Fibroblast of upper back skin (primary cell): ENCODE measurements at regions not wholly inside any gene's neighbourhood (a gene's known extent, or its start where the extent isn't known, plus 50 kb on each side); places are given as distances from the start of the nearest gene placed in this dataset.
"Not testable (repeated sequence)": the region's sequence is repeated elsewhere in the genome, so short reads cannot be mapped to it uniquely, and the experiment has no call there.

Experiments
- DNase-seq: peaks from one replicate; pipeline ENCODE4 v3.0.0-alpha.2; 2013

DNA sequence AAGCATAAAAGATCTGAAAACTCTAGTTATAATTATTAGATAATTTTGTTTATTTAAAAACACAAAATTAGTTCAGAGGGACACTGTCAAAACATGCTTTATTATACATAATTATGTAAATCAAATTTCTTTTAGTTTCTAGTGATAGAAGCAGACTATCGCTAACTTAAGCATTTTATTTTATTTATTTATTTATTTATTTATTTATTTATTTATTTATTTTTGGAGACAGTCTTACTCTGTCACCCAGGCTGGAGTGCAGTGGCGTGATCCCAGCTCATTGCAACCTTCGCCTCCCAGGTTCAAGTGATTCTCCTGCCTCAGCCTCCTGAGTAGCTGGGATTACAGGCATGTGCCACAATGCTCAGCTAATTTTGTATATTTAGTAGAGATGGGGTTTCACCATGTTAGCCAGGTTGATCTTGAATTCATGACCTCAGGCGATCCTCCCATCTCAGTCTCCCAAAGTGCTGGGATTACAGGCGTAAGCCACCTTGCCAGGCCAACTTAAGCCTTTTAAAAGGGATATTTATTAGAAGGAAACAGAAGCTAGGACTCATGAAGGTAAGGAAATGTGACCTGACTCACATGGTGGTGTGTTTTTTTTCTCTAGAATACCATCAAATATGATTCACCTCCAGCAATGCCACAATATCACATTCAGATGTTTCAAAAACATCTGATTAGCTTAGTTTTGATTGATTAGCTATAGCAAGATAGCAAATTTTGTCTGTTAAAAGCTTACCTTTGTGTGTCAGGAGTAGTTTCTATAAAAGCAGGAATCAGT, 1357.4 kb upstream of the ADGRL4 start:
- no peak for DNase-seq

DNA sequence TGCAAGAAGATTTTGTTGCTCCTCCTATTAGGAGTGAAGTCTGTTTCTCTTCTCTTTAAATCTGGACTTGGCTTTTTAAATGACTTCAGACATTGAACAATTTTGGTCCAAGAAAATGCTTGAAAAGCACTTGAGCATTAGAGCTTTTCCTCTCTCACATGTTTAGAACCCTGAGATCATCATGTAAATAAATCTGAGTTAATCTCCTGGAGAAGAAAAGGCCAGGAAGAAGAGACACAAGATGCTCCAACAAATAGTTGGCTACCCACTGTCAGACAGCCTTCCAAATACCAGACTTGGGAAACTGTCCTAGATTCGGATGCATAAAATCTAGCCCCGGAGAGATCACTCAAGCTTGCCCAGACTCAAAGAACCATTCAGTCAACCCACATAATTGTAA, 1353.1 kb upstream of the ADGRL4 start:
- DNase-seq = no peak

DNA sequence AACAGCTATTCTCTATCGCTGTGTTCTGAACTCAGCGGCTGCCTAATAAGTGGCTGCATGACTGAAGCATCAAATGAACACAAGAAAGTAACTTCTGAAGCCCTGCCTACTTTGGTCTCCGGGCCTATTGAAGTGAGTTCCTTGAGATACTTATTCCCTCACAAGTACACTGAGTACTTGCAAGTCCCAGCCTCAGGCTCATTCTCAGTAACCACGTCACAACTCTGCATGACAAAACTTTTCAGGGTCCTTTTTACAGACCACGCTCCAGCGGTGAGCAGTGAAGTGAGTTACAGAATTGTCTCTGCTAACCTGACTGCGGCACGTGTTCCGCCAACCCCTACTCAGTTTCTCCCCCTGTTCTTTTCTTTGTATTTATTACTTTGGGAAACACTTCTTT, 1342.7 kb upstream of the ADGRL4 start:
- no peak for DNase-seq

DNA sequence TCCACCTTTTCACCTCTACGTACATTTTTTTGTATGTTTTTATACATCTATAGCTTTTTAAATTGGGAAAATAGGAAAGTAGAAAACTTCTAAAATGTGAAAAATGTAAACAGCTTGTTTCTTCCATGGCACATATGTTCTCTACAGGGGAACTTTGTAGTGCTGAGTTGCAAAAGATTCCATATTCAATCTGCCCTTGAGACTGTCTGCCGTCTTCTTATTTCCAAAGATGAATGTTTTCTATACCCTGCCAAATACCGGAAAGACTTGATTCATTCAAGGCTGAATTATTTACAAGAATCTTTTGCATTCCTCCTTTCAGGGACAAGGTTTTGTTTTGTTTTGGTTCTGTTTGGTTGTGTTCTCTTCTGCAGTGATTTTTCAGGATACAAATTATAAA, 1334.5 kb upstream of the ADGRL4 start:
- peak; percentile 2 for DNase-seq

DNA sequence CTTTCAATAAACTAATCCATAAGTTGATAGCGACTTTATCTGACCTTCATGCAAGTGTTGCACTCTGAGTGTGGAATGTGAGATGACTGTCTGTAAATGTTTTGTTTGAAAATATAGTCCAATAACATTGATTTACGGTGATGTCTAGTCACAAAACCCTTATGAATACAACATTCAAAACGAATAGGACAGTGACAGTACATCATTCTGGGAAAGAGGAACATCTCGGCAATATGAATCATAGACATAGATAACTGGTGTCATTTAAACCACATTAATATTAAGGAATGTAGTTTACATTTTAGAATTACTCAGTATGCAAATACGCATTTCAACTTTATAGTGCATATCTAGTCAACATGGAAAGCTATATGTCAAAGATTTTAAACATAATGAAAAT, 1311.6 kb upstream of the ADGRL4 start:
- no peak for DNase-seq

DNA sequence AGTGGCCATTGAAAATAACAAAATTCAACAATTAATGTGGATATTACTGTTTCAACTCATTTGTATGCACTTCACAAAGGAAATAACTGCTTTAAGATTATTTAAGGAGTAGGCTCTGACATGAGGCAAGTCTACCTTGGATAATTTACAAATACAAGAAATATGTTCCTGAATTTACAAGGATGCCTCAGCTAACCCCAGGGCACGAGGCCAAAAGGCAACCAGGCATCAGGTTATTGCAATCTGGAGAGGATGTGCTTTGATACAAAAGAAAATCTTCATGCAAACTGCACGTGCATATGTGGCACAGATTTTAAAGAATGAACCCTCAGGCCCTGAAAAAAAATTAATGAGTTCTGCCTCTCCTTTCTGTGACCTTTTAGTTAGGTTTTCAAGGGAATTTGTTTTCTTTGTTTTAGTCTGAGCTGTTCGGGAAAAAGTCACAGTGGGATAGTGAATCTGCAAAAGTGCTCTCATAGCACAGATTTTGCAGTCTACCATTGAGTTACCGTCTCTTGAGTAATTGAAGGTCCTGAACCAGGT, 1304.2 kb upstream of the ADGRL4 start:
- DNase-seq = no peak

DNA sequence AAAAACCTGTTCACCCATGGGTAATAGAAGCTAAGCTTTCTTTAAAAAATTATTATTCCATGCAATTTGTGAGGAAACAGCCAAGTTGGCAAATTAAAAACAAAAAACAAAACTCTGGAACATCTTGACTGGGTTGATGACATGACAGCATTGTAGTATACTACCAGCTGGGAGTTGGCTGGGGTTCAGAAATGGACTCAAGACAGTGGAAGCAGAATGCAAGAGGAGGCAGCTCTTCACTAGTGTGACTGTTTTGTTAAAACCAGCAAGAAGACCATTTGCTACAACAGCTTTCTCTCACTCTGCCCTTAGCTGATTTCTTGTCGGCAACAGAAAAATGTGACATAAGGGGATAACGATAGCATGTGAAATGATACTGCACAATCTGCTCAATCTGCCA, 1298.9 kb upstream of the ADGRL4 start:
- DNase-seq = no peak

DNA sequence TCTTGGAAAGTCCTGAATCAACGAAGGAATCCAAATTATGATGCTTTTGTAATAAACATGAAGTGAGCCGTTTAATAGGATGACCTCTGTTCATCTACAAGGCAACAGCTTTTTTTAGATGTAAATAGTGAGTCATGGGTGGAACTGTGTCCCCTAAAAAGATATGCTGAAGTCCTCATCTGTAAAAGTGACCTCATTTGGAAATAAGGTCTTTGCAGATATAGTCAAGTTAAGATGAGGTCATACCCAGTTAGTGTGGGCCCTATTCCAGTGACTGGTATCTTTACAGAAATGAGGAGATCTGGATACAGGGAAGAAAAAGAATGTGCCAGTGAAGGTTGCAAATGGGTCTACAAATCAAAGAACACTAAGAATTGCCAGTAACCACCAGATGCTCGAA, 1287.3 kb upstream of the ADGRL4 start:
- DNase-seq = no peak

DNA sequence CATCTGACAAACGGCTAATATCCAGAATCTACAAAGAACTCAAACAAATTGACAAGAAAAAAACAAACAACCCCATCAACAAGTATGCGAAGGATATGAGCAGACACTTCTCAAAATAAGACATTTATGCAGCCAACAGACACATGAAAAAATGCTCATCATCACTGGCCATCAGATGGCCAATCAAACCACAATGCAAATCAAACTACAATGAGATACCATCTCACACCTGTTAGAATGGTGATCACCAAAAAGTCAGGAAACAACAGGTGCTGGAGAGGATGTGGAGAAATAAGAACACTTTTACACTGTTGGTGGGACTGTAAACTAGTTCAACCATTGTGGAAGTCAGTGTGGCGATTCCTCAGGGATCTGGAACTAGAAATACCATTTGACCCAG, 1282.2 kb upstream of the ADGRL4 start:
- DNase-seq = not testable (repeated sequence)

DNA sequence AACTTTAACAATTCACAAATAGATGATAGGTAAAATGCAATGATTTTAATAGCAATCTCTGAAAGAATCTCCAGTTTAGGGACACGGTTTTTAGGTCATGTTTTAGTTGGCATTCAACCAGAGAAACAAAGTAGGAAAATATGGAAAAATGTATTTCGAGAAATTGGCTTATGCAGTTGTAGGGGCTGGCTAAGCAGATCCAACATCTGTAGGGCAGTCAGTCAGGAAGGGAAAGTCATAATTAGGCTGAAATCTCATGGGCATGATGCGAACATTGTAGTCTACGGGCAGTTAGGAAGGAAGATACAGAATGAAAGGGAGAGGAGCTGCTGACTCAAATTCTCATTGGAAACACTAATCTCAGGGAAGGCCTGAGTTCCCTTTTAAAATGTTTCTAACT, 1276.0 kb upstream of the ADGRL4 start:
- no peak for DNase-seq

DNA sequence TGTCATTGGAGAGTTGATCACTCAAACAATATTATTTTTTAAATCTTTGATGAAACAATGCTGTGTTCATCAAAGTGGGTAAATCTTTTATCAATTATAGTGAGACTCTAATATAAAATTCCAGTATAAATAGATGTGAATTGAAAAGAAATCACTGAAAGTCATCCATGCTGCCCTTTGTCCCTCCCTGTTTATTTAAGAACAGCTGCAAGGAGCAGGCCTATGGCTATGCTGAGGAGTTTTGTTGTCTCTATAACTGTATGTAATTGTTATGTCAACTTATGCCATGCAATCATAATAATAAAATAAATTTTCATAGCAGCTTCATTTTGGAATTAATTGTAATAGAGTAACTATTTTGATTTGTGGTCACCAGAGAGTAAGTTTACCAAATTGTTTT, 1272.4 kb upstream of the ADGRL4 start:
- DNase-seq = no peak

DNA sequence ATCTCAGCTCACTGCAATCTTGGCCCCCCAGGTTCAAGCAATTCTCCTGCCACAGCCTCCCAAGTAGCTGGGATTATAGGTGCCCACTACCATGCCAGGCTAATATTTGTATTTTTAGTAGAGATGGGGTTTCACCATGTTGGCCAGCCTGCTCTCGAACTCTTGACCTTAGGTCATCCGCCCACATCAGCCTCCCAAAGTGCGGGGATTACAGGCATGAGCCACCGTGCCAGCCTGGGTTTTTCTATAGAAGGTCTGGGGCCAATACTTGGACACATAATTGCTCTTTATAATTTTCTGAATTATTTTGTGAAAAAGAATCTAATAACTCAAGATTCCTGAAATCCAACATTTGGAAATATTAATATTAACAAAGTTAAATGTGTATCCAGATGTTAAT, 1267.7 kb upstream of the ADGRL4 start:
- DNase-seq = no peak

DNA sequence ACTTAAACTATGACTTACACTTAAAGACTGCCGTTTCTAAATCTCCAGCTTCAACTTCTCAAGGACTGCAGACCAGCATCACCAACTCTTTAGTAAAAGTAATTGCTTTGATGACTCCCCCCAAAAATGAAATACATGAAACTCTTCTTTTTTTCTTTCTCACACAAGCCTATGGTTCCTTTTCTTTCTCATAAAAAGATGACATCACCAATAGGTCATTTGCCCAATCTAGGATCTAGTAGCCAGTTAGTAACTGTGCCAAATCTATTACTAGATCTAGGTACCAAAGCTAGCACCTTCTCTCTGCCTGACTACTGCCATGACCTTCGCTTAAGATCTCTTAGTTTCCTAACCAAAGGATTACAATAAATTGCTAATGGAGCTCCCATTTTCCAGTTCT, 1266.0 kb upstream of the ADGRL4 start:
- DNase-seq = no peak

DNA sequence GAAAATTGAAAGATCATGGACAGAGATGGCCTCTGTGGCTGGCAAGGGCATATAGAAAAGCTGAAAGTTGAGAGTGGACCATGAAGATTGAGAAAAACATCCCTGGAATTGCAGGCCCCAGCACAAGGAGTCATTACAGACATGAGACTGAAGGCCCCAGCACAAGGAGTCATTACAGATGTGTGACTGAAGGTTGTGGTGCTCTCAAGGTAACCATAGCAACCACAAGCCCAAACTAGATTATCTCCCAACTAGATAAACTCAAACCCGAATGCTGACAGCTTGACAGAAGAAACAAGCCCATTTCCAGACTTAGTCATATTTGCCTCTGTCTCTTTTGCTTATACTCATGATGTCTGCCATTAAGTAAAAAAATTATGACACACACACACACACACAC, 1252.1 kb upstream of the ADGRL4 start:
- no peak for DNase-seq

DNA sequence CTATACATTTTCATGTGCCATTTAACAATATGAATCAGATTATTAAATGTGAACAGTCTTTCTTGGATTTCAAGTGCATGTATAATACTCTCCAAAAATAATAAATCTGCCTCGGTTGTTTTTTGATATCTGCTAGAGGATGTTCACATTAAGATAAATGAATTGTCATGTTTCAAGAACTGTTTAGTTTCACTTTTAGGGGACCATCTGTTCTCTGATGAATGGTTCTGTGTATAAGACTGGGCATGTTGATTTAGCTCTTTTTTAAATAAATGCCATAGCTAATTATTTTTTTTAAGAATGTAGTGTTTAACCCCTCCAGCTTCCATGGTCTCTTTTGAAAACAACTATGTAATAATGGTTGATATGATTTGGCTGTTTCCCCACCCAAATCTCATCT, 1245.1 kb upstream of the ADGRL4 start:
- DNase-seq = no peak

DNA sequence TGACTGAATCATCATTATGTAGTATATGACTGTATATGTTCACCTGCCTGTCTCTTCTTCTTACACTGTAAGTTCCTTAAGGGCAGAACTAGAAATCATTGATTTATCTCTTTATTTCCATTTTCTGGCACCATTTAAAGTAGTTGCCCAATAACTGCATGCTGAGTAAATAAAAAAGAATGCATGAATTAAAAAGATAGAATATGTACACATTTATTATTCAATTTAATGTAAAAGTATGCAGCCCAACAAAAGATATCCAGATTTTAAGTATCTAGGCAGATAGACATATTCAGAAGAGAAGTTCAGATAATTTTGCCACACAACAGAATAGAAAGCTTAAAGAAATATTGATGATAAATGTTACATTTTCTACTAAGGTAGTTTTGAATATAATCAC, 1244.6 kb upstream of the ADGRL4 start:
- DNase-seq = no peak

DNA sequence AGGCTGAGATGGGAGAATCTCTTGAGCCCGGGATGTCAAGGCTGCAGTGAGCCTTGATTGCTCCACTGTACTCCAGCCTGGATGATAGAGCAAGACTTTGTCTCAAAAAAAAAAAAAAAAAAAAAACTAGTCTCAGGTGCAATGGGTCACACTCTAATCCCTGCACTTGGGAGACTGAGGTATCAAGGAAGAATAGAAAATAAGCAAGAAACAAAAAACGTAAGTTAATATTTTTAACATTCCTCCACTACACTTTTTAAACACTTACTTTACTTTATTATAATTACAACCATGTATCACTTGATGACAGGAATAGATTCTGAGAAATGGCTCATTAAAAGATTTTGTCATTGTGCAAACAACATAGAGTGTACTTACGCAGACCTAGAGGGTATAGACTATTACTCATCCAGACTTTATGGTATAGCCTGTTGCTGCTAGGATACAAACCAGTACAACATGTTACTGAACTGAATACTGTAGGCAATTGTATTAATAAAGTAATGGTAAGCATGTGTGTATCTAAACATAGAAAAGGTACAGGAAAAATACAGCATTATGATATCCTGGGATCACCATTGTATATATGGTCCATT, 1244.1 kb upstream of the ADGRL4 start:
- peak; percentile 6 for DNase-seq

DNA sequence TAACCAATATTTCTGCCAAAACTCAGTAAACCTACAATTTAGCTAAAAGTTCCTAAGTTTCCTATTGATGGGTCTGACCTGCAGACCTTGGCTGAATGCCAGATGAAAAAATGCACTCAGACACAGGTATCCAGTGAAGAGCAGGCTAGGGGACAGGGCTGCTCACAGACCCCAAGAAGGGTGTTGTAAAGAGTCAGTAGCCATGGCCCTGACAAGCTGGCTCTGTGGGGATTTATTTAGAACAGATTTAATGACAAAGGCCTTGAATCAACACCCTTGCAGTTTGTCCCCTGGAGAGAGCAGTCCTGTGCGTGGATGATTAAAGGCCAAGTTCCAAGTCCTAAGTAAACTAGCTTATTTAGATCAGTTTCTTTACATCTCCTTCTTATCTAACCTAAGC, 1243.2 kb upstream of the ADGRL4 start:
- DNase-seq = no peak

DNA sequence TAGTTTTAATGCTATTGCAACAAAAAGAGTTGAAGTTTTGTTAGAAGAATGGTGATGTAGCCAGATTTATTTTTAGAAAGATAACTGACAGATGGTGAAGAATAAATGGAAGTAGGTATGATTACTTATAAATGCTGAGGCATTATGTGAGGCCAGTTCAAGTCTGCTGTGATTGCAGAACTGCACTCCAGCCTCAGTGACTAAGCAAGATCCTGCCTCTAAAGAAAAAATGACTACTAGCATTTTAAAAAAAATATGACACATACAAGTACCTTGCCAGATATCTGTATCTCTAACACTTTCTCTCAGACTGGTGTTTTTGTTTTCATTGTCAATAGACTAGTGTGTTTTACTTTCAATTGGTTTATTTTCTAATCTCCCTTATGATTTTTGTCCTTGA, 1242.4 kb upstream of the ADGRL4 start:
- peak; percentile 40 for DNase-seq

DNA sequence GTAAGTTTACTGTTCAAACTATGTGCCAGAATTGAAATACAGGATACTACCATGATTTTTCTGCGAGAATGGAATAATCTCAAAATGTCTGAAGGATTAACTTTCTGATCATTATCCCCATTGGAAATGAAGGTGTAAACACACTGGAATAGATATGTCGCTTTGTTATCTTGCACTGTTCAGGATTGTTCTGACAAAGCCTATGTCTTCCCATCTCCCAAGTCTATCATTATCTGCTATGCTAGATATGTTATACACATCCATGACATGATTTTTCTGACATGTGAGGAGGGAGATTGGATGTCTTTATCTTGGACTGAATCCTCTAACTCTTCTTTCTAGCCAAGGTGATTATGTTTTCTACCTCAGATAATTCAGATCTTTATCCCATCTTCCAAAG, 1239.3 kb upstream of the ADGRL4 start:
- DNase-seq = no peak

DNA sequence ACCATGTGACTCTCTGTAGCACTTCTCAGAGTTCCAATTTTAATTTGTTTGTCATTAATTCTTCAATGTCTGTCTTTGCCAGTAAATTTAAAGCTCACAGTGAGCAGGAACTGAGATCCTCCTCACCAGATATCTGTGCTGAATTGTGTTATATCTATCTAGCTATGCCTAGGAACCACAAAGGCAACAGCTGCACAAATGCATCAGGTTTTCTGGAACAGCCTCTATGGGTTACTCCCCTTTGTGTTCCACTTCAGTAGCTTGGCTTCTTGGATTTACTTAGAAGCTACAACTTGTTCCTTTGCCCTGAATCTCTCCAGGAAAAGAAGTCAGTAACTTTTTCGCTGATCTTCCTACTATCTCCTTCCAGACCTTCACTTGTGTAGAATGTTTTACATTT, 1237.8 kb upstream of the ADGRL4 start:
- no peak for DNase-seq

DNA sequence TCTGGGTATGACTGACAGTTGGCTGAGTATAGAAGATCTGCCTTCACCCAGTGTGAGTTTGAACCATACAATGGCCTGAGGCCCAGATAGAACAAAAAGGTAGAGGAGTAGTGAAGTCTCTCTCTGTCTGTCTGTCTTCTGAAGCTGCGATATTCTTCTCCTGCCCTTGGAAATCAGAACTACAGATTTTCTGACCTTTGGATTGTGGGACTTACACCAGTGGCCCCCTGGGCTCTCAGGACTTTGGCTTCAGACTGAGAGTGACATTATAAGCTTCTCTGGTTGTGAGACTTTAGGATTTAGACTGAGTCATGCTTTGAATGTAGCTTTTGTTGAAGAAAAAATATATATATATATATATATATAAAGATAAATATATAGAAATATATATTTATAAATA, 1235.0 kb upstream of the ADGRL4 start:
- no peak for DNase-seq

DNA sequence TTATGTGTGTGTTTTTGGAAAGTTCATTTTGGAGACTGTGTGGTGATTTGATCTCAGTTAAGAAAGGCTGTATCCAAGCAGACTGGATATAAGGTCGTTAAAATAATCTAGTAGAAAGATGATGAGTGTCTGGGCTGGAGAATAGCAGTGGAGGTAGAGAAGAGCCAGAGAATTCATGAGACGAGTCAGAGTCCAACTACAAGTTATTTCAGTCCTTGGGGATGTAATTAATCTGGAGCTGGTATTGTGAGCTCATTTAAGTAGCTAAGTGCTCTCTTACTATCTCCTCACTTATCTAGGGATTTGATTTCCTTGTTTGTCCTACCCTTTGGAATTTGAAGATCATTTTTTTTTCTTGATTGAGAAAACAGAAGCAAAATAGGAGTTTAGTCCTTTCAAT, 1219.0 kb upstream of the ADGRL4 start:
- no peak for DNase-seq

DNA sequence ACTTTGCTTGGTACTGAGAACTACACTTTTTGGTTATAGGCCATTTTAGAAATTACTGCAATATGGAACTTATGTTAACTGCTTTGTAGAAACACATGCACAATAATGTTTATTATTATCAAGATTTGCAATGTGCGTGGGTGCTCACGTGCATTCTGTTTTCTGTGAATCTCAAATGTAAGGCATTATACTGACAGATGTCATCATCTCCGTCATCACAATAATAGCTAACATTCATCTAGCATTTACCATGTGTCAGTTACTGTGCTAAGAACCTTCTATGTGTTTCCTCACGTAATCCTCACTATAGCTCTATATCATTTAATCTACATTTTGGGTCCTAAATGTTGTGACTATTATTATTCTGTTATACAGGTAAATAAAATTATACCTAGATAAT, 1214.8 kb upstream of the ADGRL4 start:
- DNase-seq = no peak

DNA sequence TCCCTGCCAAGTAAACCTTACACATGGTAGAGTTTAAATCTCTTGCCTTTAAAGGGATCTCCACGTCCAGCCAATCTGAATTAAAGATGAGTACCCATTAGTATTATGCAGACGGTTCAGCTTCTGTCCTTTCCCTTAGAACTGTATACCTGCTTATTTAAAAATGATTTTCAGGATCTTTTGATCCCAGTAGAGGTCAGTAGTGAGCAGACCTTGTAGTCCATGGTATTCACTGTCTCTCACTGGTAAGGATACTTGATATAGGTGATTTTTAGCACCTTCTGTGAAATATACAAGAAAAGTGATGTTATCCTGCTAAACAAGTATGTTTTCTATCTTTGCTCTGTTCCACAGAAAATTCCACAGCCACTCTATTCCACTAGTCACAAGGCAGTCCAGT, 1211.6 kb upstream of the ADGRL4 start:
- DNase-seq = peak; percentile 67
